BLaER1 treated with 17β-estradiol and CSF1 and Interleukin-3, amounts not matched to agents 10 nM and 100 nM (cell line): ENCODE measurements at regions not wholly inside any gene's neighbourhood (a gene's known extent, or its start where the extent isn't known, plus 50 kb on each side); places are given as distances from the start of the nearest gene placed in this dataset.

ENCODE experiments used
- H3K27ac ChIP-seq, 11 experiments: shearing (Covaris generic); formaldehyde crosslinking; 2 replicates each; pipeline ENCODE4 v1.8.1; 2022
- H3K27me3 ChIP-seq, 11 experiments: shearing (Covaris generic); formaldehyde crosslinking; 2 replicates each; pipeline ENCODE4 v1.8.1; 2022
- H3K36me3 ChIP-seq, 11 experiments: shearing (Covaris generic); formaldehyde crosslinking; 2 replicates each; pipeline ENCODE4 v1.8.1; 2022
- H3K4me1 ChIP-seq, 10 experiments: shearing (Covaris generic); formaldehyde crosslinking; 2 replicates each; pipeline ENCODE4 v1.8.1; 2022
- H3K4me2 ChIP-seq, 11 experiments: shearing (Covaris generic); formaldehyde crosslinking; 2 replicates each; pipeline ENCODE4 v1.8.1; 2022
- H3K4me3 ChIP-seq, 10 experiments: shearing (Covaris generic); formaldehyde crosslinking; 2 replicates each; pipeline ENCODE4 v1.8.1; 2022
- H3K9ac ChIP-seq, 11 experiments: shearing (Covaris generic); formaldehyde crosslinking; 2 replicates each; pipeline ENCODE4 v1.8.1; 2022
- H3K9me3 ChIP-seq, 11 experiments: shearing (Covaris generic); formaldehyde crosslinking; replicated peaks in 1 of 11; 2 replicates each; pipeline ENCODE4 v1.8.1; 2022
- H4K20me1 ChIP-seq, 11 experiments: shearing (Covaris generic); formaldehyde crosslinking; 2 replicates each; pipeline ENCODE4 v1.8.1; 2022
- Cebpa-rat ChIP-seq, 11 experiments: shearing (Covaris generic); IDR thresholded peaks; 2 replicates each; pipeline ENCODE4 v1.8.1; 2022

DNA sequence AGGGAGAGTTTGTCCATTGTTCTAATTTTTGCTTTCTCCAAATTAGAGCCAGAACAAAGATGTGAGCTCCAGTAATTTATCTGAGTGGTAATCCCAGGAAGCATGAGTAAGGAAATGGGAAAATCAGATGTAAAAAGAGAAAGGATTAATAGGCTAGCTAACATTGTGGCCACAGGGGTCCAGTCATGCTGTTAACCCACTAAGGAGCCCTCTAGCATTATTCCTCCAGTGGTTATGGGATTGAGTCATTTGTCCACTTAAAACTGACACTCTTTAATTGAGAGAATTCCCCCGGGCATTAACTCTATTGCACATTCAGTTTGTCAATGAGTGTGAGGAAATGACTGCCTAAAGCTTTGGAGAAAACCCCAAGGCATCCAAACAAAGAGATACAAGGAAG is 700.3 kb upstream of the TYRP1 start:
- Histone ChIP-seq H3K27me3 (no peaks in the 10 kb centered on the region), H3K4me1 (no peaks in the 10 kb centered on the region), H3K9ac (no peak overlapping the region), H3K9me3 (no peaks in the 10 kb centered on the region), H3K36me3 (no peaks in the 10 kb centered on the region), H4K20me1 (no peaks in the 10 kb centered on the region), H3K4me2 (no peak overlapping the region), H3K4me3 (no peak overlapping the region), H3K27ac (no peak overlapping the region)
- no peak for TF ChIP-seq Cebpa-rat (IDR thresholded peaks at IDR 0.05)

DNA sequence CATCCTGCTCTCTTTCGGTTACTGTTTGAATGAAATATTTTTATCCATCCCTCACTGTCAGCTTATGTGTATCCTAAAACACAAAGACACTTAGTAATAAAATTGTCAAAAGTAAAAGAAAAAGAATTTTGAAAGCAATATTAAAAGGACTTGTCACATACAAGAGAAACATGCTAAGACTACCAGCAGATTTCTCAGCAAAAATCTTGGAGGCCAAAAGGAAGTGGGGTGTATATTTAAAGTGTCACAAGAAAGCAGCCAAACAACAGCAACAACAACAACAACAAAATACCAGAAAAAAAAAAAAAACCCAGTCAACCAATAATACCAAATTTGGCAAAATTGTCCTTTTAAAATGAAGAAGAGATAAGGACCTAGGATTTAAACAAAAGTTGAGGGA is 678.7 kb upstream of the TYRP1 start:
- H3K4me3 ChIP-seq, result no peak overlapping the region
- no peaks in the 10 kb centered on the region for H3K4me1 ChIP-seq
- H3K27me3 ChIP-seq, result no peaks in the 10 kb centered on the region
- no peak overlapping the region for H3K9ac ChIP-seq
- H3K9me3 ChIP-seq, result peaks cover 4 to 32% (median 13%) of the 10 kb centered on the region in 11 experiments; a peak in 15 of 22 replicates
- no peaks in the 10 kb centered on the region for H3K36me3 ChIP-seq
- TF ChIP-seq Cebpa-rat (IDR thresholded peaks at IDR 0.05), result no peak
- H3K27ac ChIP-seq, result no peak overlapping the region
- no peak overlapping the region for H3K4me2 ChIP-seq
- H4K20me1 ChIP-seq, result no peaks in the 10 kb centered on the region

DNA sequence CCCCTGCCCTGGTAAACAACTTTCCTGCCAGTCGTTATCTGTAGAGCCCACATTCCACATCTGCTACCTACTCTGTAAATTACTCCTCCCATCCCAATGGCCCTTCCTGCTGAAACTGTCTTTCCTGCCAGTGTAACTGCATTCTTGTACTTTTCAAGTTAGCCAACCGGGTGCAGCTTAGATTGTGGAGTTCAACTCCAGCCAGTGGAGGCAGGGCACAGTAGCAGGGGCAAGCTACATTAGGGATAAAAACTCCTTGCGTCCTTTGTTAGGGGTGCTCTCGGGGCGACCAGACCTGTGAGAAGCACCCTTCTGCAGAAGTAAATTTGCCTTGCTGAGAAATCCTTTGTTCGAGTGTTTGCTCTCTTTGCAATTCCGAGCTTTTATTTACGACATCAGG is 639.0 kb upstream of the TYRP1 start:
- H3K36me3 ChIP-seq, result no peaks in the 10 kb centered on the region
- no peak overlapping the region for H3K9ac ChIP-seq
- peaks cover 16 to 28% (median 22%) of the 10 kb centered on the region in 11 experiments for H3K9me3 ChIP-seq
- H3K27ac ChIP-seq, result no peak overlapping the region
- no peak overlapping the region for H3K4me3 ChIP-seq
- no peaks in the 10 kb centered on the region for H4K20me1 ChIP-seq
- no peaks in the 10 kb centered on the region for H3K27me3 ChIP-seq
- no peaks in the 10 kb centered on the region for H3K4me1 ChIP-seq
- no peak for TF ChIP-seq Cebpa-rat (IDR thresholded peaks at IDR 0.05)
- H3K4me2 ChIP-seq, result no peak overlapping the region

DNA sequence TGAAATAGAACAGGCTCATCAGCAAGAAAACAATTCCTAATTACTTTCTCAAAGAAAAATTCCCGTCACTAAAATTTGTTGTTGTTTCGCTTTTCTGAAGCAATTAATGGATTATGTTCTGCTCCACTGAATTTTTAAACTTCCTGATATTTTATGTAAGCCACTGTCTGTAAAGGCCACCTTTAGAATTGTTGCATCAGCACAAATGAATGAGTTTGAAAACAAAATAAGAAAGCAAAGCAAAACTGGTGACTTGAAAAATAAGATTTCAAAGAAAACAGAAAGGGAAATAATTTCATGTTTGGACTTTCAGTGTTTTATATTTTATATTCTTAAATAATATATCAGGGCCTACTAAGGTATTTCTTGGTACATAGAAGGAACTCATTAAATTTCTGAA is 636.3 kb upstream of the TYRP1 start:
- no peak overlapping the region for H3K9ac ChIP-seq
- no peak for TF ChIP-seq Cebpa-rat (IDR thresholded peaks at IDR 0.05)
- peaks cover 16 to 28% (median 22%) of the 10 kb centered on the region in 11 experiments for H3K9me3 ChIP-seq

DNA sequence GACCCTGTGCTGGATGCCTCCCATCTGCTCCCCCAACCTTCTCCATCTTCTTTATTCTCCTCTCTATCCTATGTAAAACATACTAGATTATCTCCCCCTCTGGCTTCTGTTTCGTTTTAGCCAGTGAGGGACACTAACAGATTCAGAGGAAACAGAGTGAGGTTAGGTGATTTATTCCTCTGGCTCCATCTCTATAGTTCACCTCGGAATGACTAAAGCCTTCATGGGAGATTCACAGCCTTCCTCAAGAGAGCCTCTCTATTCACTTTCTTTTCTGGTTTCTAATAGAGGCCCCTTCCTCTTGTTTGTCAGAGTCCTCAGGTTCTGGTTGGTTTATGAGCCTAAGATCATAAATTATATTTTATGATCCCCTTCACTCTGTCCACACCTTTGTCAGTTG is 633.1 kb upstream of the TYRP1 start:
- Histone ChIP-seq H3K27ac (no peak overlapping the region), H3K9me3 (peaks cover 2 to 9% (median 5%) of the 10 kb centered on the region in 11 experiments), H3K4me3 (no peak overlapping the region), H3K4me1 (no peaks in the 10 kb centered on the region), H3K27me3 (no peaks in the 10 kb centered on the region), H3K9ac (no peak overlapping the region), H3K4me2 (no peak overlapping the region), H3K36me3 (no peaks in the 10 kb centered on the region), H4K20me1 (no peaks in the 10 kb centered on the region)
- TF ChIP-seq Cebpa-rat (IDR thresholded peaks at IDR 0.05), result no peak

More for the DNA sequence above, 636.3 kb upstream of the TYRP1 start:
- Histone ChIP-seq H3K36me3 (no peaks in the 10 kb centered on the region), H3K27ac (no peak overlapping the region), H3K4me3 (no peak overlapping the region), H3K27me3 (no peaks in the 10 kb centered on the region), H3K4me1 (no peaks in the 10 kb centered on the region), H3K4me2 (no peak overlapping the region), H4K20me1 (no peaks in the 10 kb centered on the region)

DNA sequence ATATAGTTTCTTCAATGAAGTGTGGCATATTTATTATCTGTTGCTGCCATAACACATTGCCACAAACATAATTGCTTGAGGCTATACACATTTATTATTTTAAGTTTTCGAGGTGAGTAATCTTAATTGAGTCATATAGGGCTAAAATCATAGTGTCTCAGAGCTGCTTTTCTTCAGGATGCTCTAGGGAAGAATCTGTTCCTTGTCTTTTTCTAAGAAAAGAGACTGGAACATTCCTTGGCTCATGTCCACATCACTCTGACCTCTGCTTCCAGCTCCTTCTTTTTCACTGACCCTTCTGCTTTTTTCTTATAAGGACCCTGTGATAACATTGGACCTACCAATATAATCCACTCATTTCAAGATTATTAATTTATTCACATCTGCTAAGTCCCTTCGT is 632.4 kb upstream of the TYRP1 start:
- H3K4me2 ChIP-seq, result no peak overlapping the region
- no peaks in the 10 kb centered on the region for H3K36me3 ChIP-seq
- no peaks in the 10 kb centered on the region for H3K4me1 ChIP-seq
- no peak for TF ChIP-seq Cebpa-rat (IDR thresholded peaks at IDR 0.05)
- no peak overlapping the region for H3K9ac ChIP-seq
- H3K4me3 ChIP-seq, result no peak overlapping the region
- H4K20me1 ChIP-seq, result no peaks in the 10 kb centered on the region
- peaks cover 0 to 3% (median 0%) of the 10 kb centered on the region in 11 experiments; a peak in 2 of 22 replicates for H3K9me3 ChIP-seq
- no peaks in the 10 kb centered on the region for H3K27me3 ChIP-seq
- no peak overlapping the region for H3K27ac ChIP-seq

DNA sequence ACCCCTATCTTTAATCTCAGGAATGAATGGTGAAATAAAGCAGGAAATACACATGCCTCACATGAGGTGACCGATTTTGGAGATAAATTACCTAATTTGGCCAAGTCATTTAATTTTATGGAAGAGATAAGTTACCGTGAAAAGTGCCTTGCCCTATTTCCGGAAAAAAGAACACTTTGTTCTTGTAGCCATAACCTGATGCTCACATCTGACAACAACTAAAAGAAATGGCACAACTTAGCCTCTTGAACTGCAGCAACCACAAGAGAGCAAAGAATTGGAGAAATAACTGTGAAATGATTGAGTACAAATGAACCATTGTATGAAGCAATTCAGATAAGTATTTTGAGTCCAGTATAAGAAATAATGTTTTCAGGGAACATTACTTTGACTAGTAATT is 628.1 kb upstream of the TYRP1 start:
- H3K4me3 ChIP-seq, result no peak overlapping the region
- no peaks in the 10 kb centered on the region for H3K4me1 ChIP-seq
- H4K20me1 ChIP-seq, result no peaks in the 10 kb centered on the region
- H3K27ac ChIP-seq, result no peak overlapping the region
- no peaks in the 10 kb centered on the region for H3K27me3 ChIP-seq
- H3K9me3 ChIP-seq, result no peaks in the 10 kb centered on the region
- no peak for TF ChIP-seq Cebpa-rat (IDR thresholded peaks at IDR 0.05)
- no peak overlapping the region for H3K4me2 ChIP-seq
- H3K9ac ChIP-seq, result no peak overlapping the region
- H3K36me3 ChIP-seq, result no peaks in the 10 kb centered on the region

DNA sequence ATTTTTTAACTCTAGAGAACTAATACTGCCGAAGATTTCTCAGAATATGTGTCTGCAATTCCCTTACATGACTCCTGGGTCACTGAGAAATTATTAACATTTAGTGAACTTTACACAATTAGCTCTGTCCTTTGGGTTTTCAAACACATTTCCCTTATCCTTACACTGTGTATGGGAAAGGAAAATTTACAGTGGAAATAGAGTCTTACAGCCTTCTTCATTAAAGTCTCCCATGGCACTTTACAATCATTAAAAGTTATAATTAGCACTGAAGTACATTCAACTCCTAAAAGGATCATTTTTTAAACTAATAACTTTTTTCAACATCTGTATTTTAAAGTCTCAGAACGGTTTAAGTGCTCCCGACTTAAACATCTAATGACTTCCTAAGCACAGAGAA is 627.5 kb upstream of the TYRP1 start:
- Histone ChIP-seq H4K20me1 (no peaks in the 10 kb centered on the region), H3K4me2 (no peak overlapping the region), H3K27me3 (no peaks in the 10 kb centered on the region), H3K36me3 (no peaks in the 10 kb centered on the region), H3K4me1 (no peaks in the 10 kb centered on the region), H3K9me3 (no peaks in the 10 kb centered on the region), H3K9ac (no peak overlapping the region), H3K4me3 (no peak overlapping the region), H3K27ac (no peak overlapping the region)
- no peak for TF ChIP-seq Cebpa-rat (IDR thresholded peaks at IDR 0.05)

DNA sequence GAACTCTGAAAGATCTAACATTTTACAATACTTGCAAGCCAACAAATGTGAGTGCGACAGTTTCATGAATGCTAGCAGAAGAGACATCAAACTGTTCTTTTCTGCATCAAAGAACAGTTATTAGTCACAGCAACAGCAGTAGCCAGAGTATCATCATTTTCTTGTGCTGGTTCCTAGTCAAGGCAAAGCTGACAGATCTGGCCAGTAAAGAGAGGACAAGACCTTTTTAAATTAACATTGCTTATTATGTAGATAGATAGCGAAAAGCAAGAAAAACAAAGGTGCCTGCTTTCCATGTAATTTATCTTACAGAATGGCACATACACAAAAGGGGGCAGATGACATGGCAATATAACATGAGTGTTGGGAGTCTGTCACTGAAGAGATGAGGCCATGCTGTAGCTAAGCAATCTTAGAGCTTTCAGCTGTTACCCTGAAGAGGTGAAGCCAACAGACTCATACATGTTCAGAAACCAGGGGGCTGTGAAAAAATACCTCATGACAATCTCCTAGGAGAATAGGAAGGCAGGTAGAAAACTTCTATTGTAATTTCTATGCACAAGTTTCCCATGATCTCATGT is 626.6 kb upstream of the TYRP1 start:
- Histone ChIP-seq H3K9ac (no peak overlapping the region), H3K4me2 (no peak overlapping the region)

DNA sequence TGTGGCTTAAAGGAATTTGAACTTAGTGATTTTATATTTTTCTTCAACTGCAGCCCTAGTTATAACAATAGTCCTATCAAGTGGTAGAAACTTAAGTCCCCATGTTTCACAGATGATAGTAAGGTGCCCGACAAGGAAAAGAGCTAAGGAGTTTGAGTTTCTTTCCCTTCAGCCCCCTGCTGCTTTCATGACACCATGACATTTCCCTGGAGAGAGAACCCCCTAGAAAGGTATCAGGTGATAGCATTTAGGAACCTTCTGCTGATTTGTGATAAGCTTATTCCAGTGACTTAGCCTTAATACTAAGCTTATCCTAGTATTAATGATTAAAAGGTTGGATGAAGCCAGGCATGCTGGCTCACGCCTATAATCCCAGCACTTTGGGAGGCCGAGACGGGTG is 623.8 kb upstream of the TYRP1 start:
- Histone ChIP-seq H3K27ac (no peak overlapping the region), H4K20me1 (no peaks in the 10 kb centered on the region), H3K4me2 (no peak overlapping the region), H3K4me1 (no peaks in the 10 kb centered on the region), H3K27me3 (no peaks in the 10 kb centered on the region), H3K9ac (no peak overlapping the region), H3K9me3 (no peaks in the 10 kb centered on the region), H3K36me3 (no peaks in the 10 kb centered on the region), H3K4me3 (no peak overlapping the region)
- TF ChIP-seq Cebpa-rat (IDR thresholded peaks at IDR 0.05), result no peak

More for the DNA sequence above, 626.6 kb upstream of the TYRP1 start:
- H3K36me3 ChIP-seq, result no peaks in the 10 kb centered on the region
- H3K27me3 ChIP-seq, result no peaks in the 10 kb centered on the region
- H3K4me1 ChIP-seq, result no peaks in the 10 kb centered on the region
- no peak overlapping the region for H3K4me3 ChIP-seq
- no peaks in the 10 kb centered on the region for H4K20me1 ChIP-seq
- no peaks in the 10 kb centered on the region for H3K9me3 ChIP-seq
- no peak overlapping the region for H3K27ac ChIP-seq
- TF ChIP-seq Cebpa-rat (IDR thresholded peaks at IDR 0.05), result no peak
